Lung (tissue), 11 donors: ENCODE measurements at regions not wholly inside any gene's neighbourhood (a gene's known extent, or its start where the extent isn't known, plus 50 kb on each side); places are given as distances from the start of the nearest gene placed in this dataset.

Experiments used
- ATAC-seq: fragments of 200-7000 bp; cut with Tn5 transposase; one replicate; pipeline ENCODE4 v1.9.1; 2020; ENCODE audit warnings: moderate number of reproducible peaks; ENCODE audit not compliant: insufficient read depth, low FRiP score
- DNase-seq, 3 donors: peaks; one replicate each; pipeline ENCODE4 v3.0.0-alpha.2; 2013 to 2017
- H3K27ac ChIP-seq, 2 donors: one replicate each; pipeline ENCODE4 v1.5.1; 2013; ENCODE audit warnings: mild to moderate bottlenecking in 2 of 2, moderate library complexity in 2 of 2, control low read depth in 1 of 2, inconsistent platforms in 1 of 2, low read depth in 1 of 2, low read length in 1 of 2
- H3K27me3 ChIP-seq, 3 donors: one replicate each; pipeline ENCODE4 v1.5.1; 2013; ENCODE audit warnings: low read length in 2 of 3; ENCODE audit not compliant: control insufficient read depth in 3 of 3, insufficient read depth in 3 of 3
- H3K36me3 ChIP-seq, 4 donors: one replicate each; pipeline ENCODE4 v1.5.1; 2013; ENCODE audit warnings: low read length in 4 of 4, mild to moderate bottlenecking in 1 of 4, moderate library complexity in 1 of 4; ENCODE audit not compliant: control insufficient read depth in 4 of 4, insufficient read depth in 4 of 4
- H3K4me1 ChIP-seq, 5 donors: one replicate each; pipeline ENCODE4 v1.5.1; 2013; ENCODE audit warnings: low read length in 5 of 5, mild to moderate bottlenecking in 2 of 5, moderate library complexity in 1 of 5; ENCODE audit not compliant: control insufficient read depth in 5 of 5, insufficient read depth in 5 of 5
- H3K4me3 ChIP-seq: one replicate; pipeline ENCODE4 v1.5.1; 2013; ENCODE audit warnings: mild to moderate bottlenecking, control low read depth, moderate library complexity
- H3K9ac ChIP-seq, 2 donors: one replicate each; pipeline ENCODE4 v1.5.1; 2013; ENCODE audit warnings: low read length in 2 of 2, control low read depth in 1 of 2; ENCODE audit not compliant: insufficient read depth in 1 of 2
- H3K9me3 ChIP-seq, 4 donors: one replicate each; pipeline ENCODE4 v1.5.1; 2013; ENCODE audit warnings: low read length in 3 of 4, mild to moderate bottlenecking in 1 of 4, moderate library complexity in 1 of 4; ENCODE audit not compliant: control insufficient read depth in 4 of 4, insufficient read depth in 3 of 4
- WGBS, 2 donors: extraction: QIAGEN DNeasy Blood & Tissue Kit; methylation state at CpG; one replicate each; pipeline ENCODE4 v1.1.7; 2013; 5-methylcytosine and 5-hydroxymethylcytosine counted together
- TF ChIP-seq, protein P1 (sequence below): IDR thresholded peaks from 2 replicates; pipeline ENCODE4 v1.5.1; 2012; ENCODE audit warnings: mild to moderate bottlenecking; ENCODE audit errors: control extremely low read depth, extremely low read depth
- donor health status: control.
- donor health status: control.
- donor health status: Bipolar disorder and iron deficiency.
- donor health status: healthy.
- donor health status: DM: yes; HTN: yes; CAD: no.

- no peaks in the 10 kb centered on the region for H3K27me3 ChIP-seq
- no peaks in the 10 kb centered on the region for H3K36me3 ChIP-seq
- peaks cover 0 to 3% (median 0%) of the 10 kb centered on the region in 5 donors for H3K4me1 ChIP-seq
- 83 to 87% methylated on average over 2 of the region's 2 CpGs for WGBS, 2 donors
- TF ChIP-seq, protein P1, sequence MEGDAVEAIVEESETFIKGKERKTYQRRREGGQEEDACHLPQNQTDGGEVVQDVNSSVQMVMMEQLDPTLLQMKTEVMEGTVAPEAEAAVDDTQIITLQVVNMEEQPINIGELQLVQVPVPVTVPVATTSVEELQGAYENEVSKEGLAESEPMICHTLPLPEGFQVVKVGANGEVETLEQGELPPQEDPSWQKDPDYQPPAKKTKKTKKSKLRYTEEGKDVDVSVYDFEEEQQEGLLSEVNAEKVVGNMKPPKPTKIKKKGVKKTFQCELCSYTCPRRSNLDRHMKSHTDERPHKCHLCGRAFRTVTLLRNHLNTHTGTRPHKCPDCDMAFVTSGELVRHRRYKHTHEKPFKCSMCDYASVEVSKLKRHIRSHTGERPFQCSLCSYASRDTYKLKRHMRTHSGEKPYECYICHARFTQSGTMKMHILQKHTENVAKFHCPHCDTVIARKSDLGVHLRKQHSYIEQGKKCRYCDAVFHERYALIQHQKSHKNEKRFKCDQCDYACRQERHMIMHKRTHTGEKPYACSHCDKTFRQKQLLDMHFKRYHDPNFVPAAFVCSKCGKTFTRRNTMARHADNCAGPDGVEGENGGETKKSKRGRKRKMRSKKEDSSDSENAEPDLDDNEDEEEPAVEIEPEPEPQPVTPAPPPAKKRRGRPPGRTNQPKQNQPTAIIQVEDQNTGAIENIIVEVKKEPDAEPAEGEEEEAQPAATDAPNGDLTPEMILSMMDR: no peak
- no peak for ATAC-seq
- no peak overlapping the region for H3K27ac ChIP-seq
- no peak for DNase-seq
- H3K4me3 ChIP-seq: no peak overlapping the region
- H3K9ac ChIP-seq: no peak overlapping the region
- peaks cover 0 to 4% (median 0%) of the 10 kb centered on the region in 4 donors for H3K9me3 ChIP-seq
Measured at GRCh38 chr10:29829776-29830175, 195.0 kb upstream of the SVIL start.

DNA sequence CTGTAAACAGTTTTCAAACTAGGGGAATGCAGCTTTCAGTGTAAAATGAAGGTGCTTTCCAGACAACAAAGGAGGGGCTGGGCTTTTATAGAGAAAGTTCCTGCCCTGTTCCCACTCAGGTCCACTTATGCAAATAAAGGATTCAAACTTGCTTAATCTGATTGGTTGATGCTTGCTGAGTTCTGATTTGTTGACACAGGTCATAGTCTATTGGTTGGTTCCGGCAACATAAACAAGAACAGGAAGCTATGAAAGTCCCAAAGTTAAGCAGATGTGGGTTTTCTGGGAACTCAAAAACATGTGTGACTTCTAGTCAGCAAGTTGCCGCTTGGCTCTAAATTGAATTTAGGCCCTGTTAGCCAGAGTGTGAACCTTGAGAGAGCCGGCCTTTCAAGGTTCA is 194.2 kb upstream of the SVIL start:
- Histone ChIP-seq H3K36me3 (no peaks in the 10 kb centered on the region), H3K27me3 (no peaks in the 10 kb centered on the region), H3K27ac (no peak overlapping the region), H3K4me1 (peaks cover 0 to 3% (median 0%) of the 10 kb centered on the region in 5 donors), H3K9ac (no peak overlapping the region), H3K4me3 (no peak overlapping the region), H3K9me3 (peaks cover 0 to 4% (median 0%) of the 10 kb centered on the region in 4 donors)
- 61 to 70% methylated on average over 3 of the region's 3 CpGs for WGBS, 2 donors
- no peak for ATAC-seq
- DNase-seq: no peak
- TF ChIP-seq, protein P1: no peak

DNA sequence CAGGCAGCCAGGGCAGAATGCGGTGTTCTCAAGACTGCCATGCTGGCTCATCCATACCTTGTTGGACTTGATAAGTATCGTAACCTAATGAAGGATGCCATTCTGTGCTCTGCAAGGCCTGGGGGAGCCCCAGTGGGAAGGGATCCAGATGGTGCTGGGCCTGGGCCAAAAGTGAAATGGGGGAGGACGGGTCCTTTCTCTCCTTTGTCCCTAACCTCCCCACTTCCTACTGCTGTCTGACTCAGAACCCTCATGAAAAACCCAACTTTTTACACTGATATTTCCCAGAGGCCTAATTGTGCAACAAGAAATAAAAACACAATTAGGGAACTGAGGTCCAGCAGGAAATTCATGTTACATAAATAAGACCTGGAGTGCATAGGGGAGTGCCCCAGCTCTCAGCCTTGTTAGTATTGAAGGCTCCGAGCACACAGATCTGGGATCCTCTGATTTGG is 193.7 kb upstream of the SVIL start:
- ATAC-seq (no peak), DNase-seq (no peak)
- H3K36me3 ChIP-seq: no peaks in the 10 kb centered on the region
- H3K4me1 ChIP-seq: peaks cover 0 to 3% (median 0%) of the 10 kb centered on the region in 5 donors
- TF ChIP-seq, protein P1: no peak
- peaks cover 0 to 4% (median 0%) of the 10 kb centered on the region in 4 donors for H3K9me3 ChIP-seq
- H3K4me3 ChIP-seq: no peak overlapping the region
- H3K27ac ChIP-seq: no peak overlapping the region
- H3K9ac ChIP-seq: no peak overlapping the region
- WGBS, 2 donors: 58 to 69% methylated on average over 4 of the region's 4 CpGs
- H3K27me3 ChIP-seq: no peaks in the 10 kb centered on the region

- H3K9ac ChIP-seq: no peak overlapping the region
- TF ChIP-seq, protein P1: no peak
- no peaks in the 10 kb centered on the region for H3K36me3 ChIP-seq
- H3K27me3 ChIP-seq: no peaks in the 10 kb centered on the region
- DNase-seq: no peak
- 94% methylated on average over 7 of the region's 7 CpGs for WGBS, 2 donors
- no peak overlapping the region for H3K27ac ChIP-seq
- ATAC-seq: no peak
- H3K4me1 ChIP-seq: peaks cover 0 to 3% (median 0%) of the 10 kb centered on the region in 5 donors
- H3K4me3 ChIP-seq: no peak overlapping the region
- H3K9me3 ChIP-seq: peaks cover 0 to 4% (median 0%) of the 10 kb centered on the region in 4 donors
Measured at GRCh38 chr10:29827512-29827911, 192.7 kb upstream of the SVIL start.
